ENCODE measurements at regions not wholly inside any gene's neighbourhood (a gene's known extent, or its start where the extent isn't known, plus 50 kb on each side); places are given as distances from the start of the nearest gene placed in this dataset.

GRCh38 chr16:72255786-72256185 is 83.8 kb upstream of the PMFBP1 start:
- no peaks in the 10 kb centered on the region for H3K27me3 ChIP-seq (ENCODE audit: insufficient read depth, low read length)

GRCh38 chr16:72247821-72248253 is 75.9 kb upstream of the PMFBP1 start:
- H3K4me3 ChIP-seq (ENCODE audit: insufficient read depth, low read length): peak overlapping the region; percentile 28
- no peak overlapping the region for H3K27ac ChIP-seq (ENCODE audit: low read depth, low read length)

More at GRCh38 chr16:72255786-72256185, 83.8 kb upstream of the PMFBP1 start:
- peak; percentile 58 for DNase-seq (ENCODE audit: insufficient read length, low spot score, missing footprints)
- Histone ChIP-seq H3K4me2 (ENCODE audit: insufficient read depth, low read length) (peak overlapping the region; percentile 35), H3K4me1 (ENCODE audit: insufficient read depth, low read length) (peaks cover 18% of the 10 kb centered on the region), H3K4me3 (ENCODE audit: insufficient read depth, low read length) (no peak overlapping the region), H4K20me1 (ENCODE audit: insufficient read depth, low read length) (no peaks in the 10 kb centered on the region), H3K27ac (ENCODE audit: low read depth, low read length) (peak overlapping the region; percentile 77), H3K79me2 (ENCODE audit: insufficient read depth, low read length) (no peaks in the 10 kb centered on the region), H3K9me3 (ENCODE audit: low read depth, low read length) (no peaks in the 10 kb centered on the region), H3K36me3 (ENCODE audit: insufficient read depth, low read length) (no peaks in the 10 kb centered on the region), H2AFZ (ENCODE audit: low read length) (no peak overlapping the region)
- no peak for TF ChIP-seq CTCF (IDR thresholded peaks at IDR 0.05; ENCODE audit: extremely low read depth, low read depth, low read length)

GRCh38 chr16:72246423-72246822 is 74.5 kb upstream of the PMFBP1 start:
- no peak for TF ChIP-seq CTCF (IDR thresholded peaks at IDR 0.05; ENCODE audit: extremely low read depth, low read depth, low read length)
- Histone ChIP-seq H2AFZ (ENCODE audit: low read length) (no peak overlapping the region), H3K4me2 (ENCODE audit: insufficient read depth, low read length) (no peak overlapping the region), H3K9me3 (ENCODE audit: low read depth, low read length) (no peaks in the 10 kb centered on the region), H3K4me3 (ENCODE audit: insufficient read depth, low read length) (no peak overlapping the region), H3K36me3 (ENCODE audit: insufficient read depth, low read length) (no peaks in the 10 kb centered on the region), H3K27me3 (ENCODE audit: insufficient read depth, low read length) (no peaks in the 10 kb centered on the region), H3K79me2 (ENCODE audit: insufficient read depth, low read length) (no peaks in the 10 kb centered on the region), H3K4me1 (ENCODE audit: insufficient read depth, low read length) (peaks cover 12% of the 10 kb centered on the region), H4K20me1 (ENCODE audit: insufficient read depth, low read length) (no peaks in the 10 kb centered on the region), H3K27ac (ENCODE audit: low read depth, low read length) (no peak overlapping the region)
- no peak for DNase-seq (ENCODE audit: insufficient read length, low spot score, missing footprints)

More at GRCh38 chr16:72247821-72248253, 75.9 kb upstream of the PMFBP1 start:
- Histone ChIP-seq H3K4me1 (ENCODE audit: insufficient read depth, low read length) (peaks cover 12% of the 10 kb centered on the region), H3K9me3 (ENCODE audit: low read depth, low read length) (no peaks in the 10 kb centered on the region), H3K79me2 (ENCODE audit: insufficient read depth, low read length) (no peaks in the 10 kb centered on the region), H3K27me3 (ENCODE audit: insufficient read depth, low read length) (no peaks in the 10 kb centered on the region), H3K36me3 (ENCODE audit: insufficient read depth, low read length) (no peaks in the 10 kb centered on the region), H3K4me2 (ENCODE audit: insufficient read depth, low read length) (peak overlapping the region; percentile 53), H4K20me1 (ENCODE audit: insufficient read depth, low read length) (no peaks in the 10 kb centered on the region), H2AFZ (ENCODE audit: low read length) (peak overlapping the region; percentile 60)
- TF ChIP-seq CTCF (IDR thresholded peaks at IDR 0.05; ENCODE audit: extremely low read depth, low read depth, low read length): no peak
- peak; percentile 72 for DNase-seq (ENCODE audit: insufficient read length, low spot score, missing footprints)

- Histone ChIP-seq H3K4me2 (ENCODE audit: insufficient read depth, low read length) (no peak overlapping the region), H3K36me3 (ENCODE audit: insufficient read depth, low read length) (no peaks in the 10 kb centered on the region), H3K27ac (ENCODE audit: low read depth, low read length) (no peak overlapping the region), H3K27me3 (ENCODE audit: insufficient read depth, low read length) (no peaks in the 10 kb centered on the region), H4K20me1 (ENCODE audit: insufficient read depth, low read length) (no peaks in the 10 kb centered on the region), H3K4me3 (ENCODE audit: insufficient read depth, low read length) (no peak overlapping the region), H3K4me1 (ENCODE audit: insufficient read depth, low read length) (peaks cover 12% of the 10 kb centered on the region), H3K79me2 (ENCODE audit: insufficient read depth, low read length) (no peaks in the 10 kb centered on the region), H3K9me3 (ENCODE audit: low read depth, low read length) (no peaks in the 10 kb centered on the region), H2AFZ (ENCODE audit: low read length) (no peak overlapping the region)
- peak; percentile 29 for TF ChIP-seq CTCF (IDR thresholded peaks at IDR 0.05; ENCODE audit: extremely low read depth, low read depth, low read length)
- DNase-seq (ENCODE audit: insufficient read length, low spot score, missing footprints): no peak
Observed at GRCh38 chr16:72244853-72245252, 72.9 kb upstream of the PMFBP1 start.
